ENCODE measurements at regions not wholly inside any gene's neighbourhood (a gene's known extent, or its start where the extent isn't known, plus 50 kb on each side); places are given as distances from the start of the nearest gene placed in this dataset.

- ATAC-seq, result no peak
- TF ChIP-seq RARB (CRISPR knock-in tag; IDR thresholded peaks at IDR 0.05) (no peak), ZC3H10 (CRISPR knock-in tag; IDR thresholded peaks at IDR 0.05) (no peak), PATZ1 (CRISPR knock-in tag; IDR thresholded peaks at IDR 0.05; ENCODE audit: borderline replicate concordance) (no peak), TOX (CRISPR knock-in tag; IDR thresholded peaks at IDR 0.05; ENCODE audit: borderline replicate concordance) (no peak), CSDC2 (CRISPR knock-in tag; IDR thresholded peaks at IDR 0.05) (no peak)
- TF ChIP-seq, protein P1, sequence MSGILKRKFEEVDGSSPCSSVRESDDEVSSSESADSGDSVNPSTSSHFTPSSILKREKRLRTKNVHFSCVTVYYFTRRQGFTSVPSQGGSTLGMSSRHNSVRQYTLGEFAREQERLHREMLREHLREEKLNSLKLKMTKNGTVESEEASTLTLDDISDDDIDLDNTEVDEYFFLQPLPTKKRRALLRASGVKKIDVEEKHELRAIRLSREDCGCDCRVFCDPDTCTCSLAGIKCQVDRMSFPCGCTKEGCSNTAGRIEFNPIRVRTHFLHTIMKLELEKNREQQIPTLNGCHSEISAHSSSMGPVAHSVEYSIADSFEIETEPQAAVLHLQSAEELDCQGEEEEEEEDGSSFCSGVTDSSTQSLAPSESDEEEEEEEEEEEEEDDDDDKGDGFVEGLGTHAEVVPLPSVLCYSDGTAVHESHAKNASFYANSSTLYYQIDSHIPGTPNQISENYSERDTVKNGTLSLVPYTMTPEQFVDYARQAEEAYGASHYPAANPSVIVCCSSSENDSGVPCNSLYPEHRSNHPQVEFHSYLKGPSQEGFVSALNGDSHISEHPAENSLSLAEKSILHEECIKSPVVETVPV (CRISPR knock-in tag; IDR thresholded peaks at IDR 0.05), result no peak
- TF ChIP-seq, protein P2, sequence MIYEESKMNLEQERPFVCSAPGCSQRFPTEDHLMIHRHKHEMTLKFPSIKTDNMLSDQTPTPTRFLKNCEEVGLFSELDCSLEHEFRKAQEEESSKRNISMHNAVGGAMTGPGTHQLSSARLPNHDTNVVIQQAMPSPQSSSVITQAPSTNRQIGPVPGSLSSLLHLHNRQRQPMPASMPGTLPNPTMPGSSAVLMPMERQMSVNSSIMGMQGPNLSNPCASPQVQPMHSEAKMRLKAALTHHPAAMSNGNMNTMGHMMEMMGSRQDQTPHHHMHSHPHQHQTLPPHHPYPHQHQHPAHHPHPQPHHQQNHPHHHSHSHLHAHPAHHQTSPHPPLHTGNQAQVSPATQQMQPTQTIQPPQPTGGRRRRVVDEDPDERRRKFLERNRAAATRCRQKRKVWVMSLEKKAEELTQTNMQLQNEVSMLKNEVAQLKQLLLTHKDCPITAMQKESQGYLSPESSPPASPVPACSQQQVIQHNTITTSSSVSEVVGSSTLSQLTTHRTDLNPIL (CRISPR knock-in tag; IDR thresholded peaks at IDR 0.05; ENCODE audit: low read depth), result no peak
- TF ChIP-seq, protein P3, sequence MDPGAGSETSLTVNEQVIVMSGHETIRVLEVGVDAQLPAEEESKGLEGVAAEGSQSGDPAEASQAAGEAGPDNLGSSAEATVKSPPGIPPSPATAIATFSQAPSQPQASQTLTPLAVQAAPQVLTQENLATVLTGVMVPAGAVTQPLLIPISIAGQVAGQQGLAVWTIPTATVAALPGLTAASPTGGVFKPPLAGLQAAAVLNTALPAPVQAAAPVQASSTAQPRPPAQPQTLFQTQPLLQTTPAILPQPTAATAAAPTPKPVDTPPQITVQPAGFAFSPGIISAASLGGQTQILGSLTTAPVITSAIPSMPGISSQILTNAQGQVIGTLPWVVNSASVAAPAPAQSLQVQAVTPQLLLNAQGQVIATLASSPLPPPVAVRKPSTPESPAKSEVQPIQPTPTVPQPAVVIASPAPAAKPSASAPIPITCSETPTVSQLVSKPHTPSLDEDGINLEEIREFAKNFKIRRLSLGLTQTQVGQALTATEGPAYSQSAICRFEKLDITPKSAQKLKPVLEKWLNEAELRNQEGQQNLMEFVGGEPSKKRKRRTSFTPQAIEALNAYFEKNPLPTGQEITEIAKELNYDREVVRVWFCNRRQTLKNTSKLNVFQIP (CRISPR knock-in tag; IDR thresholded peaks at IDR 0.05; ENCODE audit: borderline replicate concordance, low read depth), result no peak
Observed at GRCh38 chr7:153370092-153370491, 610.5 kb downstream of the ACTR3B start.

DNA sequence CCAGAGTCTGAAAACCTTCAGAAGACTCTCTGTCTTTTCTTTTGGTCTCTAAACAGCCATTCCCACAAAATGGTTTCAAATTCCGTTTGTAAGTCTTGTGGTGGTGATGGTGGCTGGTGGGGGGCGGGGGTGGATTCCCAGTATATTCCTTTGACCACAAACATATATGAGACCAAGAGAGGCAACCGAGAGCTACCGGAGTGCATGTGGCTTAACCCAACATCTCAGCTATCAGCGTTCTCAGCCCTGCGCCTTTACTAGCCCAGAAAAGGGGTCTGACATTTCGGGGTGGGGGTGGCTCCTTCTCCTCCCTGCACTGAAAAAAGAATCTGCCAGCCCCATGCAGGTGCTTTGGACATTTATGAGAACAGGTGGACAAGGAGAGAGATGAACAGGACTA is 621.1 kb downstream of the ACTR3B start:
- TF ChIP-seq ZFP30 (CRISPR knock-in tag; IDR thresholded peaks at IDR 0.05) (no peak), ZNF70 (CRISPR knock-in tag; IDR thresholded peaks at IDR 0.05) (no peak), TSHZ2 (CRISPR knock-in tag; IDR thresholded peaks at IDR 0.05) (no peak), CSDC2 (CRISPR knock-in tag; IDR thresholded peaks at IDR 0.05) (no peak), GLIS3 (CRISPR knock-in tag; IDR thresholded peaks at IDR 0.05) (no peak), SNAI2 (CRISPR knock-in tag; IDR thresholded peaks at IDR 0.05) (no peak), ZFP3 (CRISPR knock-in tag; IDR thresholded peaks at IDR 0.05) (no peak), RARB (CRISPR knock-in tag; IDR thresholded peaks at IDR 0.05) (no peak), OSR1 (CRISPR knock-in tag; IDR thresholded peaks at IDR 0.05) (no peak), PPARA (CRISPR knock-in tag; IDR thresholded peaks at IDR 0.05; ENCODE audit: borderline replicate concordance) (no peak), ISL1 (CRISPR knock-in tag; IDR thresholded peaks at IDR 0.05) (no peak), ZNF565 (CRISPR knock-in tag; conservative IDR thresholded peaks at IDR 0.05; ENCODE audit: low read depth) (no peak), ARNTL (CRISPR knock-in tag; IDR thresholded peaks at IDR 0.05; ENCODE audit: borderline replicate concordance, low read depth) (no peak), ZNF8 (CRISPR knock-in tag; IDR thresholded peaks at IDR 0.05) (no peak), PATZ1 (CRISPR knock-in tag; IDR thresholded peaks at IDR 0.05; ENCODE audit: borderline replicate concordance) (no peak), BACH2 (CRISPR knock-in tag; IDR thresholded peaks at IDR 0.05; ENCODE audit: borderline replicate concordance) (no peak), ZC3H10 (CRISPR knock-in tag; IDR thresholded peaks at IDR 0.05) (no peak)
- TF ChIP-seq, protein P2 (CRISPR knock-in tag; IDR thresholded peaks at IDR 0.05; ENCODE audit: low read depth), result no peak
- TF ChIP-seq, protein P1 (CRISPR knock-in tag; IDR thresholded peaks at IDR 0.05), result no peak
- TF ChIP-seq, protein P3 (CRISPR knock-in tag; IDR thresholded peaks at IDR 0.05; ENCODE audit: borderline replicate concordance, low read depth), result no peak
- ATAC-seq, result no peak

Data from SK-N-SH treated with all-trans-retinoic acid at 6 μM for 48 hours (cell line).